NCI-H1436 (cell line): ENCODE measurements at regions not wholly inside any gene's neighbourhood (a gene's known extent, or its start where the extent isn't known, plus 50 kb on each side); places are given as distances from the start of the nearest gene placed in this dataset.
"Not testable (repeated sequence)": the region's sequence is repeated elsewhere in the genome, so short reads cannot be mapped to it uniquely, and the experiment has no call there.

Source experiments
- DNase-seq: peaks from one replicate; lab custom pipeline; 2025; lab: John Stamatoyannopoulos, UW

DNA sequence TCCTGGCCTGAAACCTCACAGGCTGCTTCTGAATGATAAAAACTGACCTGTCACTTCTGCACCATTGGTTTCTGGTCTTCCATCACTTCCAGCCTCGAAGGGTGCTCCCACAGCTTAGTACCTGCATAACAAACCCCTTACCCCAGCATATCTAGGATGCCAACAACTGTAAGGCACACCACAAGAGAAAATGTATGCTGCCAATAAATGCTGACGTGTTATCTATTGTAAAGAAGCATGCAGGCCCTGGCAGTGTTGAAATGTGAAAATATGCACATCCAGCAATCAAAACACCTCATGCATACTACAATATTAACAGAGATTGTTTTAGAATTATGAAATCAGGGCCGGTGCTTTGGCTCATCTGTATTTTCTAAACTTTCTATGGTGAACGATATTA lies 242.0 kb upstream of the NSMCE3 start:
- no peak for DNase-seq

DNA sequence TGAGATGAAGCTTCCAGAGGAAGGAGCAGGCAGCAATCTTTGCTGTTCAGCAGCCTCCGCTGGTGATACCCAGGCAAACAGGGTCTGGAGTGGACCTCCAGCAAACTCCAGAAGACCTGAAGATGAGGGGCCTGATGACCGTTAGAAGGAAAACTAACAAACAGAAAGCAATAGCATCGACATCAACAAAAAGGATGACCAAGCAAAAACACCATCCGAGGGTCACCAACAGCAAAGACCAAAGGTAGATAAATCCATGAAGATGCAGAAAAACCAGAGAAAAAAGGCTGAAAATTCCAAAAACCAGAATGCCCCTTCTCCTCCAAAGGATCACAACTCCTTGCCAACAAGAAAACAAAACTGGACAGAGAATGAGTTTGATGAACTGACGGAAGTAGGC lies 235.9 kb upstream of the NSMCE3 start:
- DNase-seq: not testable (repeated sequence)

DNA sequence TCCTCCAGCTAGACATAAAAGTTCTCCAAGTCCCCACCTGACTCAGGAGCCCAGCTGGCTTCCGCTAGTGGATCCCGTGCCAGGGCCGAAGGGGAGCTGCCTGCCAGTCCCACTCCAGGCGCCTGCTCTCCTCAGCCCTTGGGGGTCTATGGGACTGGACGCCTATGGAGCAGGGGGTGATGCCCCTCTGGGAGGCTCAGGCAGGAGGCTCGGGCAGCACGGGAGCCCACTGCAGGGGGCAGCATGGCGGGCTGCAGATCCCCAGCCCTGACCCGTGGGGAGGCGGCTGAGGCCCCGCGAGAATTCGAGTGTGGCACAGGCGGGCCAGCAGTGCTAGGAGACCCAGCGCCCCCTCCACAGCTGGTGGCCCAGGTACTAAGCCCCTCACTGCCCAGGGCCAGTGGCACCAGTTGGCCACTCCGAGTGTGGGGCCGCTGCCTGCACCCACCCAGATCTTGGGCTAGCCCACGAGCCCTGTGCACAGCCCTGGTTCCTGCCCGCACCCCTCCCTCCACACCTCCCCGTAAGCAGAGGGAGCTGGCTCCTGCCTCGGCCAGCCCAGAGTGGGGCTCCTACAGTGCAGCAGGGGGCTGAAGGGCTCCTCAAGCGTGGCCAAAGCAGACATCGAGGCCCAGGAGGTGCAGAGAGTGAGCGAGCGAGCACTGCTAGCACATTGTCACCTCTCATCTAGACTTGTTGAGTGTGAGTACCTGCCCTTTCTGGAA lies 221.3 kb upstream of the NSMCE3 start:
- no peak for DNase-seq

DNA sequence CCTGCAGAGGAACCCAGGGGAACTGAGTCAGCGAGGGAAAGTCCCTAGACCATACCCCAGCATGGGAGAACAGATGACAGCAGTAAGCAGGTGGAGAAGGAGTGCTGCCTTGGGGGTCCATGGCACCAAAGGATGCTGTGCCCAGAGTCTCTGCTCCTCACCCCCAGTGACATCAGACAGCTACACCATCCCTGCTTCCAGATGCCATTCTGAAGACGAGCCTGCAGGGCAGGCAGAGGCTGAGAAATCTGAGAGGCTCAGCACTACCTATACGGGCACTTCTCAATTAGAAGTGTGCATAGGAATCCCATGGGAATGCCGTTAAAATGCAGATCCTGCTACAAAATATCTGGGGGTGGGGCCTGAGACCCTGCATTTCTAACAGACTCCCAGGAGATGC lies 211.3 kb upstream of the NSMCE3 start:
- DNase-seq: no peak

DNA sequence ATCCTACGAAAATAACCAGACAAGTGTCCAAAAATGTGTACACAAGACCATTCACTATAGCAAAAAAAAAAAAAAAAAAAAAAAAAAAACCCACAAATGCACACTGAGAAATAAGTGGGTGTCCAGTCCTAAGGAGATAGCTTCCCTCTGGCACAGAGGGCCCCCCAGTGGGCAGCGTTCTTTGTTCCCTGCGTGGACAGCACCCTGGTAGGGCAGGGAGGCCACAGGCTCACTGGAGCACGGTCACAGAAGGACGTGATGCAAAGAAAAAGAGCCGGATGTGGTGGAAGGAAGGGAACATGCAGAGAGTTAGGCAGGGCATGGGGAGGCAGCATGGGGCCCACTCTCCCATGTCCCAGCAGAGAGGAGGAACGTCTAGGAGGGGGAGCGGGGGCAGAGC lies 210.7 kb upstream of the NSMCE3 start:
- DNase-seq: no peak

DNA sequence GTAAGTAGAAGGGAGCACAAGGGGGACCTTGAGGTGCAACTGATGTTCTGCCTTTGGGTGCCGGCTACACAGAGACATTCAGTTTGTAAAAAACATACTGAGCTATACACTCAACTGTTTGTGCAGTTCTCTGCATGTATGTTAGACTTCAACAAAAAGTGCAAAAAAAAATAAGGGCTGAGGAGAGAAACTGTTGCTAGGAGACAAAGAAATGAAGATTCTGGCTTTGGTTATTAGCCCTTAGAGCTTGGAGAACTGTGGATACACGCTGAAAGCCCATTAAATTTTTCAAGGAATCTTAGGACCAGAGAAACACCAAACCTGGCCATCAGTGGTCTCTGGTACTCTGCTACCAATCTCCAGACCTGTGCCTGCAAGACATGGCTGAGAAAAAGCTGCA lies 207.6 kb upstream of the NSMCE3 start:
- no peak for DNase-seq

DNA sequence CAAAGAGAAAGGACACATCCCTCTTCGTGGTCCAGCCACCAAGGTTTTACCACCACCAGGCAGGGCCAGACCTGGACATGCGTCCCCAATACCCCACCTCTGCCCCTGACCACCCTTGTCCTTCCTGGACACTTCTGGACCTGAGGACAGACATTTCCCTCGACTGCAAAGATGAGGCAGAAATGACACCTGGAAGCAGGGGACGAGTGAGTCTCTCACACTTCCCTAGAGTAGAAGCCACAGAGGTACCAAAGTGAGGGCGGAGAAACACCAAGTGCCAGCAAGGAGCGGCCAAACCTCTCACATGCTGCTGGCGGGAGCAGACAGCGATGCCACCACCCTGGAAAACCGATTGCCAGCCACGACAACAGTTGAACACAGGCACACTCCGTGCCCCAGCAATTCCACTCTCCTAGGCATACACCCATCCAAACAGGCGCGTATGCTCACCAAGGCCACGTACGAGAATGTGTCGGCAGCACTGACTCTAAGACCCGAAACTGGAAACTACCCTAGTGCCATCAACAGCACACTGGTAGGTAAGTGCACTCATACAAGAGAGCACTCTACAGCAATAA lies 207.0 kb upstream of the NSMCE3 start:
- DNase-seq: no peak

DNA sequence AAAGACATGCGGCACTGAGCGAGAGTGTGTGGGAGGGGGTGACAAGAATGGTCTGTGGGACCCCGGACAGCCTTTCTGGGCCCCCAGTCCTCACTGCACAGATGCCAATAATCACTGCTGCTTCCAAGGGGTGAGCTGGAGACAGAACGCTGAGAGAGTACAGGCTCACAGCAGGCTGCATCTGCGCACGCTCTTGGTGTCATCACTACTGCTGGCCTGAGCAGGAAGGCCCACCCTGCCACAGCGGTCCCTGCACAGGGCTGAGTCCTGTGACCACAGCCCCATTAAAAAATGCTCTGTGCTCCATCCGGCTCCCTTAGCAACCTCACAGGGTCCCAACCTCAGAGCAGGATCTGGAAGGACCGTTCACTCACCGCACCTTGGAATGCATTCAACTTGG lies 205.5 kb upstream of the NSMCE3 start:
- DNase-seq: no peak

DNA sequence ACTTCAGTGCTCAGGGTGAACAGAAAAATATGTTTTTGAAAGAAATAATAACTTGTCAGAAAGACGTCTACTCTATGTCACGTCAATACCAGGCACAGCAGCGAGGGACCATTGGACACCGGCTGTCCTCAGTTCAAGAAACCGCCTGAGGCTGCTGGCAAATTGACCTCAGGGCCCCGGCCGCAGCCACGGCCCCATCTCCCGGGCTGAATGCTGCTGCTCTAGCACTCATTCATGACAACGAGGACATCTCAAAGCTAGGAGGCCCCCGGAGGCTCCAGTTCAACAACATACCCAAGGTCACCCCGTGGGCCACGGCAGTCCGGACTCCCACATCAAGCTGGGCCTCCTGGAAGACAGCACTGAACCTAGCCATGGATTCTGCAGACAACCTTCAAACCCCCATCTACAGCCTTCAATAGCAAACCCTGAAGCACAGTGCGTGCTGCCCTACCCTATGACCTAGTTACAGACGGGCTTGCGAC lies 204.0 kb upstream of the NSMCE3 start:
- no peak for DNase-seq

DNA sequence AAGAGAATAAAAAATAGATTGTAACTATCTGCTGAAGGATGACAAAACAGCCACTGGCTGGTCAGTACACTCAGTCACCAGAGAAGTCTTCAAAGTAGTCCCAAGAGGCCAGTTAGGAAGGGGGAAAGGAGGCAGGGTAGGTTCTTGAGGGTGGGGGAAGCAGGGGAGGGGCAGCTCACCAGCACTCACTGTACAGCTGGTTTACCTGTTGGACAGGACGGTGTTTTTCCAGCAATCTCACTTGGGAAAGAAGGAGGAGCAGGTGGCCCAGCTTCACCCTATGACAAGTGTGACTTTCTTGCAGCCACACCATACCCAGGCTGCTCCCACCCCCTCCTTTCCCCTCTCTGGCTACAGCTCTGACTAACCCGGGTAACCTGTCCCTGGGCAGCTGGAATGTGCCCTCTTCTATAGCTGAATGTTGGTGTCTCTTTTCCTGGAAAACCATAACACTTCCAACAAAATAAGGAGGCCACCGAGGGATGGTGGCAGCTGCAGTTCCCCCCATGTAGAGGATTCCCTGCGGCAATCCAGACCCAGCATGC lies 203.4 kb upstream of the NSMCE3 start:
- no peak for DNase-seq

DNA sequence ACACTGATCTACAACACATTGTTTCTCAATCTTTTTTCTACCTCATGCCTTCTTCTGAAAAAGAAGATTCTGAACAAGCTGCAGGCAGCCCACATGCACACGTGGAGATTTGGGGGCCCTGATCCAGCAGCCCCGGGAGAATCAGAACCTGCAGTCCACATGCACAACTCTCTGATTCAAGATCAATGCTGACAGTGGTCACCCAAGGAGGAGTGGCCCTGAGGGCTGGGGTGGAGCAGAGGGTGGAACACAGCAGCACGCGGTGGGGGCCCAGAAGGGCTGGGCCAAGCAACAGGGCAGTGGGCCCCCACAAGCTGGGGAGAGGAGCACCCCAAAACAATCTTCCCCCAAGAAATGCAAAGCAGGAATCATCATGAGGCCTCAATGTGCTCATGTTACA lies 202.1 kb upstream of the NSMCE3 start:
- DNase-seq: no peak

DNA sequence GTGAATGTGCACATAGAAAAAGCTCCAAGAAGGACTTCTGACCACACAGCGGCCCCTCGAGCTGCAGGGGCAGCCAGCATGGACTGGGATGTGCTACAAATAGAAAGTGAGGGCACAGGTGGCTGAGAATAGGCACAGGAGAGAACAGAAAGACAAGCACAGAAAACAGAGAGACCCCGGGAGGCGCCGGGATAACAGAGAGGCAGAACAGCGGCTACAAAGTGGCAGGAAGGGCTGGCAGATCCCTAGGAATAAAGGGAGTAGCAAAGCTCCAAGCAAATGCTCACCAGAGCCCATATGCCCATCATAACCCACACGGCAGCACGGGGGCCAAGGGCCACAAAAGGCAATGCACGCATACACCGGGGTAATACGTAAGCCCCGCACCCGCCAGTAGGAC lies 201.7 kb upstream of the NSMCE3 start:
- no peak for DNase-seq

DNA sequence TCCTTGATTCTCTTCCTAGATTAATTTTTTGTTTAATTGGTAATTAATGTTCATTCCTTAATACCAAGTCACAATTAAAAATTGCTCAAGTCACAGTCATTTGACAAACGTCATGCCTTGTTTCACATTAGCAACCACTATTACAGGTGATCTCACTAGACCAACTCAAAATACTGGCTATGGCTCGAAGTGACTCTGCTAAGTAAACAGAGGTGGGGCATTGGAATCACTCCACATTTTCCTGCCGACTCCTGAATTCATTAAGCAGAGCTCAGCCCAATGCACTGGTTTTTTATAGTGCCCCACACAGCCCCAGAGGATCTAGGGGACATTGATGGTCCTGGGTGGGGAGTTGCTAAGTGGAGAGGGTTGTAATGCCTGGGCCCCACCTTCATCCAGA lies 201.2 kb upstream of the NSMCE3 start:
- DNase-seq: no peak

DNA sequence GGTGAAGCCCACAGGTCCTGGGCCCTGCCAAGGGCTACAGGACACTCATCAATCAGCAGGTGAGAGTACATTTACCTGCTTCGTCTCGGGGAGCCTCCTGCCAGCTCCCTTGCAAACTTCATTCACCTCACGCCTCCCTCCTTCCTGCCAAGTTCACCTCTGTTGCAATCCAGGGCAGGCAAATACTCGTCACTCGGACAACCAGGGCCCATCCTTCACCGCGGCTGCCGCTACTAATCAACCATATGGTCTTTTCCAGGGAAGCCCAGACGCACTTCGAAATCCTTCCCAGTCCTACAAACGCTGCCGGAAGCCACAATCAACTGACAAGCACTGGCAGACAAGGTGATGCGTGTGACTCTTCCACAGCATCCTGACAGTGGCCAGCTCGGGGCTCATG lies 200.7 kb upstream of the NSMCE3 start:
- DNase-seq: no peak

DNA sequence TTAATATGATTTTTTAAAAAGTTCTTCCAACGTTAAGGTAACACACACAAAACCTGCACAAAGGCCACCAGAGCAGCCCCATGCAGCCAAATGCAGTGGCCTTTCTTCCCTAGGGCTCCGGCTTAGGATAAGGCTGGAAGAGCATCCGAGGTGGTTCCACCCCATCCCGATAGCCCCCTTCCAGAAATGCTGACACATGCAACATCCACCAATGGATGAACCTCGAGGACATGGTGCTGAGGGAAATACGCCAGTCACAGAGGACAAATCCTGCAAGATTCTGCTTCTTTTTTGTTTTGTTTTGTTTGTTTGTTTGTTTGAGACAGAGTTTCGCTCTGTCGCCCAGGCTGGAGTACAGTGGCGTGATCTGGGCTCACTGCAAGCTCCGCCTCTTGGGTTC lies 199.3 kb upstream of the NSMCE3 start:
- DNase-seq: no peak

DNA sequence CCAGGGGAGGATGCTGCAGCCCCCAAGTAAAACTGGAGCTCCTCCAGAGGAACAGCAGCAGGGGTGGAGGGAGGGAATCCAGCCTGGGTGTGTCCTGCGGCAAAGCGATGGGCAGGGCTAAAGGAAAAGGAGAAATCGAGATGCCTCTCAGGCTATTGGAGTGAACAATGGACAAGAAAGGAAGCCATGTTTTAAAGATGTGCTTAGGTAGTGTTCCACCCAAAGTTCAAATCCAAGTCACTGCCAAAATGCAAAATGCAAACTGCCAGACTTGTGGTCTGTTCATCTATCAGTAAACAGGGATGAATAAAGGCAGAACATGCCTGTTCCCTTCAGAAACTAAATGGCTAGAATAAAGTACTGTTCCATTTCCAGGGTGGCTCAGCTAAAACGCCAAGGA lies 197.5 kb upstream of the NSMCE3 start:
- DNase-seq: no peak

DNA sequence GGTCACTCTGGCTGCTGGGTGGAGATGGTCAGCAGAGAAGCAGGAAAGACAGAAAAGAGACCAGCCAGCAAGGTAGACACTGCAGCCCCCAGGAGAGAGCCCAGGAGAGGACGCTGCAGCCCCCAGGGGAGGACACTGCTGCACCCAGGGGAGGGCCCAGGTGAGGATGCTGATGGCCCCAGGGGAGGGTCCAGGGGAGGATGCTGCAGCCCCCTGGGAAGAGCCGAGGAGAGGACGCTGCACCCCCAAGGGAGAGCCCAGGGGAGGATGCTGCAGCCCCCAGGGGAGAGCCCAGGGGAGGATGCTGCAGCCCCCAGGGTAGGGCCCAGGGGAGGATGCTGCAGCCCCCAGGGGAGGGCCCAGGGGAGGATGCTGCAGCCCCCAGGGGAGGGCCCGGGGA lies 196.7 kb upstream of the NSMCE3 start:
- no peak for DNase-seq

DNA sequence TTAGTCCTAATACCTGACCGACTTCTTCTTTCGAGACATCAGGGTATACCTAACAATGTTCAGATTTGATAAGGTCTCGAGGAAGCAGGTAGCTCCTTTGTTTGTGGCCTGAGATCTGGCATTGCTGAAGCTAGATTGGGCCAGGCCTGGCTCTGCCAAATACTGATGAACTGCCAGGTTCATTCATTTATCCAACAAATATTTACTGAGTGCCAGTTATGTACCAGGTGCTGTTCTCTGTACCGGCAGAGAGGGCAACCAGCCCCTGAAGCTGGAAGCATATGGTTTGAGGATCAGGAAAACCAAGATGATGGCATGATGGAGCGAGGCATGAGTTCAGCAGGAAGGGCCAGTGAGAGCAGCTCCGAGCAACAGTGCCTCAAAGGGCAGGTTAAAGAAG lies 196.2 kb upstream of the NSMCE3 start:
- no peak for DNase-seq

DNA sequence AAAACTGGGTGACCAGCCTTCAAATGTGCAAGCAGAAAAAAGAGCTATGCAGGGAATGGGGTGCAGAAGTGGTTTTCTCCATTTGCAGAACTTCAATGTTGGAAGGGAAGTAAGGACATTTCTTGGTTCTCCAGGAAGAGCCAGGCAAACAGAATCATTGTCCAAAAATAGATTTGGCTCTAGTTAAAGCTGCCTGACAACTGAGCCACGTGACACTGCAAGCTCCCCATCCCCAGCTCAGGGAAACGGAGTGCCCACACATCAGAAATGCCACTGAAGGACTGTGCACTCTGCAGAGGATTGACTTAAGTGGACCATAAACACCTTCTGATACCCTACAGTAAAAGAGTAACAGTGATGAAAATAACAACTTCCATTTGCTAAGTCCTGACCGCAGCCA lies 195.6 kb upstream of the NSMCE3 start:
- no peak for DNase-seq

DNA sequence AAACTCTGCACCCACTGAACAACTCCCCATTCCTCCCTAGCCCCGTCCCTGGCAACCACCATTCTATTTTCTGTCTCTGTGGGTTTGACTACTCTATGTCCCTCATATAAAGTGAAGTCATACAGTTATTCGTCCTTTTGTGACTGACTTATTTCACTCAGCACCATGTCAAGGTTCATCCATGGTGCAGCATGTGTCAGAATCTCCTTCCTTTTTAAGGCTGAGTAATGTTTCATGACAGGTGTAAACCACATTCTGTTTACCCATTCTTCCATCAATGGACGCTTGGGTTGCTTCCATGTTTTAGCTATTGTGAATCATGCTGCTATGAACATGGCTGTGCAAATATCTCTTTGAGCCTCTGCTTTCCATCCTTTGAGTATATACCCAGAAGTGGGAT lies 192.3 kb upstream of the NSMCE3 start:
- no peak for DNase-seq

DNA sequence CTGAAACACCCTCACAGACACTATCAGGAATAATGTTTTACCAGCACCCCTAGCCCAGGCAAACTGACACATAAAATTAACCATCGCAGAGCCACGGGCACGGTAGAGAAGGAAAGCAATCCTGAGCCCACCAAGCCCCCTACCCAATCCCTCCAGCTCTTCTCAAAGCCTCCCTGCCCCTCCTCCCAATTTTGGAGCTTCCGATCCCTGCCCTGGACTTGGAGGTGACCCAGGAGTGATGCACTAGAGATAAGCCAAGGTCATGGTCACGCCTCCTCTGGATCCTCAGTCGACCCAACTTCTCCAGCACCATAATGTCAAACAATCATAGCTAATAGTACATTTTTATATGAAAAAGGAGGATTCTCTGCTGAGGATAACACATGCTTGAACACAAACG lies 188.7 kb upstream of the NSMCE3 start:
- no peak for DNase-seq

DNA sequence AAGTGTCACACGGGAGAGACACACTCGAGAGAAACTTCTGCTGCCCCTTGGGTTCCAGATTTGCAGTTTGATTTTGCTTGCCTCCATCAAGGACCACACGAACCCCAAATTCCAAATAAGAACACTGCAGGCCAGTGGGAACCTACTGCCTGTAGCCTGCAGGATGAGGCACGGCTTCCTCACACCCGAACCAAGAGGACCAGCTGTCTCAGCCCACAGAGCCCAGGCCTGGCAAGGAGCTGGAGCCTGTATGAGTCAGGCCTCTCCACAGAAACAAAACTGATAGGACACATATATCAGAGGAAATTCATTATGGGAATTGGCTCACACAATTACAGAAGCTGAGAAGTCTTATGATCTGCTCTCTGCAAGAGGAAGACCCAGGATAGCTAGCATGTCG lies 188.1 kb upstream of the NSMCE3 start:
- no peak for DNase-seq

DNA sequence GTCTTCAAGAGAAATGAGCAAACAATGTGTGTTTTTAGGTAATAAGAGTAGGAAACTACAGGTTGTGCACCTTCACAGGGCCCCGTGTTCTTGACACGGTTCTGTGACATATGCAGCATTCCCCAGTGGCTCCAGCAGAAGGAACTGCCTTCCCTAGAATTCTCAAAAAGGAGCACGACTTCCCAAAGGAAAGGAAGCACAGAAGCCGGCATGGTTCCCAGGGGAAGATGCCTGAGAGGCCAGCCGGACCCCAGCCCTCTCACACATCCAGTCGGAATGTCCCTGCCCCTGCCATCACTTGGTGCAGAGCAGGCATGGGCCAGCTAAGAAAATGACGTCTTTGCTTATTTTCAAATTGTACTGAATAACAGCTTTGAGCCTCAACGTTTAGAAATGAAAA lies 187.3 kb upstream of the NSMCE3 start:
- no peak for DNase-seq

DNA sequence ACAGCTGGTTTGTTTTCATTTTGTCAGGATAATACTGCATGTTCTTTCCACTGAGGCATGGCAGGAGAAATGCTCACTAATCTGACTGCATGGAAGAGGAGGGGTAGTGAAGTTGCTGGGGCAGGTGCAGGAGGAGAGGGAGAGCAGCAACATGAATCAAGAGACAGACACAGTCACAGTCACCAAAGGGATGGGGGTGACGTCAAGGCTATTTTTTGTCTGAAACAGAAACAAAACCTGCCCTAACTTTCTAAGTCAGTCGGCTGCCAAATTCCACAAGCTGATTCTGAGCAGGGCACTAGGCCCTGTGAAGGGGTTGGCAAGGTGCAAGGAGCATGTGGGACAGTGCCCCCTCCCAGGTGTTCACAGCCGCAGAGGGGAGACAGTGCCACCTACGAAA lies 186.6 kb upstream of the NSMCE3 start:
- no peak for DNase-seq
